Activated gamma-delta T cell (primary cell): ENCODE measurements at regions not wholly inside any gene's neighbourhood (a gene's known extent, or its start where the extent isn't known, plus 50 kb on each side); places are given as distances from the start of the nearest gene placed in this dataset.

Experiments
- DNase-seq: peaks from one replicate; lab custom pipeline; 2025; lab: John Stamatoyannopoulos, UW

- no peak for DNase-seq
These were observed 276.3 kb upstream of the LDB2 start for GRCh38 chr4:17174751-17175150.

GRCh38 chr4:17173300-17173699, 274.9 kb upstream of the LDB2 start:
- DNase-seq: no peak

- DNase-seq: no peak
These were observed 271.7 kb upstream of the LDB2 start for GRCh38 chr4:17170131-17170530.

- DNase-seq: no peak
These were observed 271.3 kb upstream of the LDB2 start for GRCh38 chr4:17169699-17170098.

- DNase-seq: no peak
These were observed 270.1 kb upstream of the LDB2 start for GRCh38 chr4:17168571-17168970.

GRCh38 chr4:17166954-17167353, 268.5 kb upstream of the LDB2 start:
- DNase-seq: no peak

- DNase-seq: no peak
These were observed 266.8 kb upstream of the LDB2 start for GRCh38 chr4:17165286-17165685.

GRCh38 chr4:17164666-17165065, 266.2 kb upstream of the LDB2 start:
- DNase-seq: no peak

- DNase-seq: no peak
These were observed 264.8 kb upstream of the LDB2 start for GRCh38 chr4:17163156-17163771.

GRCh38 chr4:17157304-17157703, 258.9 kb upstream of the LDB2 start:
- DNase-seq: no peak

GRCh38 chr4:17155486-17155885, 257.0 kb upstream of the LDB2 start:
- DNase-seq: no peak

- DNase-seq: no peak
These were observed 255.1 kb upstream of the LDB2 start for GRCh38 chr4:17153572-17153971.

- DNase-seq: no peak
These were observed 254.6 kb upstream of the LDB2 start for GRCh38 chr4:17152941-17153540.

GRCh38 chr4:17142232-17142711, 243.8 kb upstream of the LDB2 start:
- no peak for DNase-seq

- DNase-seq: no peak
These were observed 240.4 kb upstream of the LDB2 start for GRCh38 chr4:17138847-17139246.

GRCh38 chr4:17134565-17134964, 236.1 kb upstream of the LDB2 start:
- DNase-seq: no peak

- no peak for DNase-seq
These were observed 235.7 kb upstream of the LDB2 start for GRCh38 chr4:17134100-17134499.

GRCh38 chr4:17132226-17132625, 233.8 kb upstream of the LDB2 start:
- no peak for DNase-seq

GRCh38 chr4:17128268-17128667, 229.8 kb upstream of the LDB2 start:
- no peak for DNase-seq

GRCh38 chr4:17126321-17126966, 228.0 kb upstream of the LDB2 start:
- DNase-seq: no peak

GRCh38 chr4:17124767-17125166, 226.3 kb upstream of the LDB2 start:
- no peak for DNase-seq

- no peak for DNase-seq
These were observed 222.3 kb upstream of the LDB2 start for GRCh38 chr4:17120761-17121160.

GRCh38 chr4:17117746-17118145, 219.3 kb upstream of the LDB2 start:
- DNase-seq: no peak
